ENCODE measurements at regions not wholly inside any gene's neighbourhood (a gene's known extent, or its start where the extent isn't known, plus 50 kb on each side); places are given as distances from the start of the nearest gene placed in this dataset.

DNA sequence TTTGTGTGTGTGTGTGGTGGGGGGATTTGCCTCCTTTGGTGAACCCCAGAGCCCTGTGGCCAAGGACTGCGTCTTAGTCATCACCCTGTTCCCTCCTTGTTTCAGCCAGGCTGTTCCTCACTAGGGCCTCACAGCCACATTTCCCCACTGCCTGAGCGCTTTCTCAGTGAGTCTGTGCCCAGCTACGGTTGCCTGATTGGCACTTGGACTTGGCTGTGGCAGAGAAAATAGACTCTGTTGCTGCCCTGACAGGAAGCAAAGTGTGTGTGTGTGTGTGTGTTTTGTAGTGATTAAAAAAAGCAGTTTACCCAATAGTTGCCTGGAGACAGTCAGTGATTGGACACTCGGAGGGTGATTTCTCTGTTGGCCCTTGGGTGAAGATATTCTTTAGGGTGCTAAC, 113.0 kb downstream of the UCHL1 start:
- no peaks in the 10 kb centered on the region for H3K4me1 Mint-ChIP-seq

DNA sequence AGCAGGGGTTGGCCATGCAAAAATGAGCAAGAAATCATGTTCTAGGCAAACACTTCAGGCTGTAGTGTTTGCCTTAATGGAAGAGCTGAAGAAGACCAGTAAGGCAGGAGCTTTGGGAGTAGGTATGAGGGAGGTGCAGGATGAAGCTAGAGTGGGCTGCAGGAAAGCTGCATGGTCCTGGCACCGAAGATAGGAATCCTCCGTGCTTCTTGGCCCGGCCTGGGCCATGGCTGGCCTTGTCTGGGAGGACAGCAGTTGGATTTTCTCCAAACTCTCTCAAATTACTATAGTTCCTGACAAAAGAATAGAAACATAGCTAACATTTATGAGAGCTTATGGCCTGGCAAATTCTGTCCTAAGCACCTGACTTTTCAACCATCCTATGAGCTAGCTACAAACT, 116.5 kb downstream of the UCHL1 start:
- H3K4me1 Mint-ChIP-seq: no peaks in the 10 kb centered on the region

More for the DNA sequence above, 113.0 kb downstream of the UCHL1 start:
- peaks cover 0 to 6% (median 0%) of the 10 kb centered on the region in 7 donors for H3K9me3 Mint-ChIP-seq
- H3K36me3 ChIP-seq (ENCODE audit: control insufficient read depth, insufficient read depth, low read length): no peaks in the 10 kb centered on the region
- peak overlapping the region in 1 of 3 donors; percentile 47 for H3K27ac Mint-ChIP-seq
- H3K4me3 Mint-ChIP-seq: no peak overlapping the region
- no peaks in the 10 kb centered on the region for H3K9me3 ChIP-seq (ENCODE audit: control insufficient read depth in 2 of 2, low read length in 2 of 2)
- H3K27me3 ChIP-seq (ENCODE audit: control insufficient read depth, insufficient read depth, low read length): no peaks in the 10 kb centered on the region
- H3K4me1 ChIP-seq (ENCODE audit: control insufficient read depth, insufficient read depth, low read length, poor library complexity, severe bottlenecking): no peaks in the 10 kb centered on the region
- peaks cover 14% of the 10 kb centered on the region for H3K27me3 Mint-ChIP-seq
- DNase-seq (no peak), ATAC-seq (ENCODE audit: low read depth in 2 of 2) (no peak)
- H3K27ac ChIP-seq (ENCODE audit: insufficient read depth, low read length, poor library complexity, severe bottlenecking): no peak overlapping the region
- H3K4me3 ChIP-seq (ENCODE audit: low read depth, low read length): no peak overlapping the region
- H3K36me3 Mint-ChIP-seq: no peaks in the 10 kb centered on the region

GRCh38 chr4:41374490-41374889, 117.8 kb downstream of the UCHL1 start:
- Histone ChIP-seq H3K4me1 (ENCODE audit: control insufficient read depth, insufficient read depth, low read length, poor library complexity, severe bottlenecking) (no peaks in the 10 kb centered on the region), H3K36me3 (ENCODE audit: control insufficient read depth, insufficient read depth, low read length) (no peaks in the 10 kb centered on the region), H3K27ac (ENCODE audit: insufficient read depth, low read length, poor library complexity, severe bottlenecking) (no peak overlapping the region), H3K9me3 (ENCODE audit: control insufficient read depth in 2 of 2, low read length in 2 of 2) (no peaks in the 10 kb centered on the region), H3K4me3 (ENCODE audit: low read depth, low read length) (no peak overlapping the region), H3K27me3 (ENCODE audit: control insufficient read depth, insufficient read depth, low read length) (no peaks in the 10 kb centered on the region)
- ATAC-seq (ENCODE audit: low read depth in 2 of 2) (no peak), DNase-seq (no peak)
- Mint-ChIP-seq H3K27ac (no peak overlapping the region), H3K9me3 (peaks cover 0 to 12% (median 4%) of the 10 kb centered on the region in 7 donors), H3K27me3 (peaks cover 5% of the 10 kb centered on the region), H3K36me3 (no peaks in the 10 kb centered on the region), H3K4me3 (no peak overlapping the region), H3K4me1 (no peaks in the 10 kb centered on the region)

More for the DNA sequence above, 116.5 kb downstream of the UCHL1 start:
- Histone ChIP-seq H3K4me1 (ENCODE audit: control insufficient read depth, insufficient read depth, low read length, poor library complexity, severe bottlenecking) (no peaks in the 10 kb centered on the region), H3K9me3 (ENCODE audit: control insufficient read depth in 2 of 2, low read length in 2 of 2) (no peaks in the 10 kb centered on the region), H3K4me3 (ENCODE audit: low read depth, low read length) (no peak overlapping the region), H3K36me3 (ENCODE audit: control insufficient read depth, insufficient read depth, low read length) (no peaks in the 10 kb centered on the region), H3K27me3 (ENCODE audit: control insufficient read depth, insufficient read depth, low read length) (no peaks in the 10 kb centered on the region), H3K27ac (ENCODE audit: insufficient read depth, low read length, poor library complexity, severe bottlenecking) (no peak overlapping the region)
- Mint-ChIP-seq H3K9me3 (peaks cover 0 to 6% (median 0%) of the 10 kb centered on the region in 7 donors), H3K4me3 (no peak overlapping the region), H3K27me3 (peaks cover 5% of the 10 kb centered on the region), H3K27ac (no peak overlapping the region), H3K36me3 (no peaks in the 10 kb centered on the region)
- no peak for ATAC-seq (ENCODE audit: low read depth in 2 of 2)
- DNase-seq: no peak

GRCh38 chr4:41375561-41375960, 118.8 kb downstream of the UCHL1 start:
- no peak overlapping the region for H3K27ac ChIP-seq (ENCODE audit: insufficient read depth, low read length, poor library complexity, severe bottlenecking)
- H3K4me3 ChIP-seq (ENCODE audit: low read depth, low read length): no peak overlapping the region
- Mint-ChIP-seq H3K4me3 (no peak overlapping the region), H3K27me3 (peaks cover 5% of the 10 kb centered on the region), H3K27ac (no peak overlapping the region), H3K9me3 (peaks cover 0 to 12% (median 4%) of the 10 kb centered on the region in 7 donors), H3K36me3 (no peaks in the 10 kb centered on the region), H3K4me1 (no peaks in the 10 kb centered on the region)
- H3K36me3 ChIP-seq (ENCODE audit: control insufficient read depth, insufficient read depth, low read length): no peaks in the 10 kb centered on the region
- DNase-seq (no peak), ATAC-seq (ENCODE audit: low read depth in 2 of 2) (no peak)
- no peaks in the 10 kb centered on the region for H3K9me3 ChIP-seq (ENCODE audit: control insufficient read depth in 2 of 2, low read length in 2 of 2)
- H3K4me1 ChIP-seq (ENCODE audit: control insufficient read depth, insufficient read depth, low read length, poor library complexity, severe bottlenecking): no peaks in the 10 kb centered on the region
- H3K27me3 ChIP-seq (ENCODE audit: control insufficient read depth, insufficient read depth, low read length): no peaks in the 10 kb centered on the region

DNA sequence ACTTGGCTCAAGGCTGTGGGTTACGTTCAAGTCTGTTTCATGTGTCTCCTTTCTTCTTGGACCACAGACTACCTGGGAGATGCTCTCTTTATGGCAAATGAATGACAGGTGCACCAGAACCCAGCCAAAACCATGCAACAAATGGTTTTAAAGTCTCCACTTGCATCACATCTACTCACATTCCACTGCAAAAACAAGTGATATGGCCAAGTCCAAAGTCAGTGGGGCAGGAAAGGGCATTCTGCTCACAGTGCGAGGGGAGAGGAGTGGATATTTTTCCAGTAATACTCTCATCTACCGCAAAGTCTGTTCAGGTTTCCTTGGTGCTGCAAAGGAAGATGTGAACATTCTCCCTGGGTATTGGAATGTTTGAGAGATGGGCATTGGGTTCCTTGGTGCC, 120.5 kb downstream of the UCHL1 start:
- Histone ChIP-seq H3K4me3 (ENCODE audit: low read depth, low read length) (no peak overlapping the region), H3K4me1 (ENCODE audit: control insufficient read depth, insufficient read depth, low read length, poor library complexity, severe bottlenecking) (no peaks in the 10 kb centered on the region), H3K27ac (ENCODE audit: insufficient read depth, low read length, poor library complexity, severe bottlenecking) (no peak overlapping the region), H3K36me3 (ENCODE audit: control insufficient read depth, insufficient read depth, low read length) (no peaks in the 10 kb centered on the region), H3K9me3 (ENCODE audit: control insufficient read depth in 2 of 2, low read length in 2 of 2) (no peaks in the 10 kb centered on the region), H3K27me3 (ENCODE audit: control insufficient read depth, insufficient read depth, low read length) (no peaks in the 10 kb centered on the region)
- Mint-ChIP-seq H3K4me3 (no peak overlapping the region), H3K27ac (no peak overlapping the region), H3K4me1 (no peaks in the 10 kb centered on the region), H3K27me3 (peaks cover 5% of the 10 kb centered on the region), H3K9me3 (peaks cover 0 to 15% (median 5%) of the 10 kb centered on the region in 7 donors), H3K36me3 (no peaks in the 10 kb centered on the region)
- no peak for DNase-seq
- no peak for ATAC-seq (ENCODE audit: low read depth in 2 of 2)

GRCh38 chr4:41379230-41379629, 122.5 kb downstream of the UCHL1 start:
- ATAC-seq (ENCODE audit: low read depth in 2 of 2): no peak
- H3K27ac Mint-ChIP-seq: no peak overlapping the region
- Histone ChIP-seq H3K27me3 (ENCODE audit: control insufficient read depth, insufficient read depth, low read length) (no peaks in the 10 kb centered on the region), H3K27ac (ENCODE audit: insufficient read depth, low read length, poor library complexity, severe bottlenecking) (no peak overlapping the region), H3K9me3 (ENCODE audit: control insufficient read depth in 2 of 2, low read length in 2 of 2) (no peaks in the 10 kb centered on the region), H3K4me3 (ENCODE audit: low read depth, low read length) (no peak overlapping the region), H3K4me1 (ENCODE audit: control insufficient read depth, insufficient read depth, low read length, poor library complexity, severe bottlenecking) (no peaks in the 10 kb centered on the region), H3K36me3 (ENCODE audit: control insufficient read depth, insufficient read depth, low read length) (no peaks in the 10 kb centered on the region)
- DNase-seq: no peak
- H3K9me3 Mint-ChIP-seq: peaks cover 0 to 15% (median 2%) of the 10 kb centered on the region in 7 donors
- no peaks in the 10 kb centered on the region for H3K27me3 Mint-ChIP-seq
- H3K36me3 Mint-ChIP-seq: no peaks in the 10 kb centered on the region
- no peak overlapping the region for H3K4me3 Mint-ChIP-seq
- no peaks in the 10 kb centered on the region for H3K4me1 Mint-ChIP-seq

GRCh38 chr4:41380511-41381157, 123.9 kb downstream of the UCHL1 start:
- Mint-ChIP-seq H3K4me1 (no peaks in the 10 kb centered on the region), H3K9me3 (peaks cover 0 to 15% (median 2%) of the 10 kb centered on the region in 7 donors), H3K36me3 (no peaks in the 10 kb centered on the region), H3K4me3 (no peak overlapping the region), H3K27me3 (no peaks in the 10 kb centered on the region), H3K27ac (no peak overlapping the region)
- H3K4me3 ChIP-seq (ENCODE audit: low read depth, low read length): no peak overlapping the region
- no peak for DNase-seq
- no peaks in the 10 kb centered on the region for H3K4me1 ChIP-seq (ENCODE audit: control insufficient read depth, insufficient read depth, low read length, poor library complexity, severe bottlenecking)
- no peak for ATAC-seq (ENCODE audit: low read depth in 2 of 2)
- no peaks in the 10 kb centered on the region for H3K27me3 ChIP-seq (ENCODE audit: control insufficient read depth, insufficient read depth, low read length)
- no peak overlapping the region for H3K27ac ChIP-seq (ENCODE audit: insufficient read depth, low read length, poor library complexity, severe bottlenecking)
- H3K36me3 ChIP-seq (ENCODE audit: control insufficient read depth, insufficient read depth, low read length): no peaks in the 10 kb centered on the region
- H3K9me3 ChIP-seq (ENCODE audit: control insufficient read depth in 2 of 2, low read length in 2 of 2): no peaks in the 10 kb centered on the region

DNA sequence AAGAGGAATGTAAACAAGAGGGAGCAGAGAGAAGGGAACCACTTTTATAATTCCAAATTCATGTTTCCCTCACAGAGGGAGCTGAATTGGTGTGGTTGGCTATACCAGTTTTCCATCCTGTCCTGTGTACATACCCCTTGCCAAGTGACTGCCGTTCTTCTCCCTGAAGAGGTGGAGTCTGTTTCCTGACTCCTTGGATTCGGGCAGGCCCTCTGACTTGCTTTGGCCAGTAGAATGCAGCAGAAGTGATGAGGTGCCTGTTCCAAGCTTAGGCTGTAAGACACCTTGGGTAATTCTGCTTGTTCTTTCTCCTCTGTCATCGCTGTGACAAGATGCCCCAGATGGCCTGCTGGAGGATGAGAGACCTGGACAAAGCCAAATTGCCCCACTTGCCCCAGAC, 124.7 kb downstream of the UCHL1 start:
- H3K4me1 Mint-ChIP-seq: no peaks in the 10 kb centered on the region
- H3K27me3 Mint-ChIP-seq: no peaks in the 10 kb centered on the region
- ATAC-seq (ENCODE audit: low read depth in 2 of 2) (no peak), DNase-seq (no peak)
- H3K4me3 Mint-ChIP-seq: no peak overlapping the region
- H3K9me3 Mint-ChIP-seq: peaks cover 0 to 15% (median 3%) of the 10 kb centered on the region in 7 donors
- H3K27me3 ChIP-seq (ENCODE audit: control insufficient read depth, insufficient read depth, low read length): no peaks in the 10 kb centered on the region
- no peaks in the 10 kb centered on the region for H3K4me1 ChIP-seq (ENCODE audit: control insufficient read depth, insufficient read depth, low read length, poor library complexity, severe bottlenecking)
- no peak overlapping the region for H3K4me3 ChIP-seq (ENCODE audit: low read depth, low read length)
- no peaks in the 10 kb centered on the region for H3K36me3 ChIP-seq (ENCODE audit: control insufficient read depth, insufficient read depth, low read length)
- no peaks in the 10 kb centered on the region for H3K9me3 ChIP-seq (ENCODE audit: control insufficient read depth in 2 of 2, low read length in 2 of 2)
- no peak overlapping the region for H3K27ac ChIP-seq (ENCODE audit: insufficient read depth, low read length, poor library complexity, severe bottlenecking)
- H3K36me3 Mint-ChIP-seq: no peaks in the 10 kb centered on the region
- H3K27ac Mint-ChIP-seq: no peak overlapping the region
